Spleen (tissue), 7 donors: ENCODE measurements at regions not wholly inside any gene's neighbourhood (a gene's known extent, or its start where the extent isn't known, plus 50 kb on each side); places are given as distances from the start of the nearest gene placed in this dataset.

Experiments used
- CTCF ChIP-seq, 11 experiments: fragments of 200-600 bp in 7 of 11; fragments of 450-650 bp in 4 of 11; sonication (generic) in 4 of 11; IDR thresholded peaks in 8 of 11; conservative IDR thresholded peaks in 3 of 11; 1 replicate in 7 of 11; 2 replicates in 4 of 11; pipeline versions ENCODE4 v1.4.0 to v1.8.0; 2016 to 2021; ENCODE audit warnings: antibody characterized with exemption in 11 of 11, inconsistent platforms in 4 of 11, mild to moderate bottlenecking in 1 of 11
- POLR2AphosphoS5 ChIP-seq, 3 donors: sonication (generic); formaldehyde crosslinking; IDR thresholded peaks; one replicate each; pipeline ENCODE4 v1.5.1; 2017; ENCODE audit warnings: antibody characterized with exemption in 3 of 3
- donor health status: DM: no; HTN: no; CAD: no; lungs with moderate emphysema.
- donor health status: DM: no; HTN: no; CAD: no.
- donor health status: DM: no; HTN: no; CAD: no.

- TF ChIP-seq POLR2AphosphoS5 (IDR thresholded peaks at IDR 0.05) (no peak), CTCF (IDR thresholded peaks at IDR 0.05 in 8 of 11, conservative IDR thresholded peaks at IDR 0.05 in 3 of 11) (no peak)
Observed at GRCh38 chr6:1096967-1097765, 214.7 kb upstream of the FOXQ1 start.
